CD4-positive, alpha-beta T cell treated with Interleukin-10 for 1 hour (primary cell): ENCODE measurements at regions not wholly inside any gene's neighbourhood (a gene's known extent, or its start where the extent isn't known, plus 50 kb on each side); places are given as distances from the start of the nearest gene placed in this dataset.

ENCODE experiments used
- DNase-seq: peaks from one replicate; pipeline ENCODE4 v3.0.0-alpha.2; 2020

DNA sequence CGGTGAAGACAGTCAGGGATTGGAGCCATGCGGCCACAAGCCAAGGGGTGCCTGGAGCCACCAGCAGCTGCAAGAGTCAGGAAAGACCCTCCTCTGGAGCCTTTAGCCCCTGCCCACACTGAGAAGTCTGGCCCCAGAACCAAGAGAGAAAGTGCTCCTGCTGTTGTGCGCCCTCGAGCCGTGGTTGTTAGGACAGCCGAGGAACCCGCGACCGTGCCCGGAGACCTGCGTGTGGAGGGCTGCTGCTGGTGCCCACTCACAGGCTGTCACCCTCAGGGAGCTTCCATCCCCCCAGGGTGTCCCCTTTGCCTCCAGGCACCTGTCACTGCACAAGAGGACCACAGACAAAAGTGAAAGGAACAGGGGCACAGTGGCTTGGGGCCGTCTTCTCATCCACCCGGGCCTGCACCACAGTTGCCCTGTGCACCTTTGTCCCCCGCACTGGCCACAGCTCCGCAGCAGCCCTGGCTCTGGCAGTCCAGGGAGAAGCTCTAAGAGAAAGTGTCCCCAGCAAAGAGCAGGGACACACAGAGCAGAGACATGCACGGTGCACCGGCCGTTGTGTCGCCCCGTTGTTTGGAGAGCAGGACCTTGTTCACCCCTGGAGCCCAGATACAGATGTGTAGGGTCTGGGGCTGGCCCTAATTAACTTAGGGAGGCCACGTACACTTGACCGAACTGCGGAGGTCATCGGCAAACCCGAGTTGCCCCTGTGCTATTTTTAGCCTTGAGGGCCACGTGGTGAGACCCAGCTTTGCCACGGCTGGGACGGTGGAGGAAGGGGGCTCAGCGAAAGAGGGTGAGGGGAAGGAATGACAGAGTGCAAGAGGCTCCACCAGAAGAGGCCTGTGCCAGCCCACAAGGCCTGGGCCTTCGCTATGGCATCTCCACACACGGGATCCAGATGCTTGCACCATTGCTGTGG lies 329.2 kb downstream of the C16orf95 start:
- DNase-seq, result no peak

DNA sequence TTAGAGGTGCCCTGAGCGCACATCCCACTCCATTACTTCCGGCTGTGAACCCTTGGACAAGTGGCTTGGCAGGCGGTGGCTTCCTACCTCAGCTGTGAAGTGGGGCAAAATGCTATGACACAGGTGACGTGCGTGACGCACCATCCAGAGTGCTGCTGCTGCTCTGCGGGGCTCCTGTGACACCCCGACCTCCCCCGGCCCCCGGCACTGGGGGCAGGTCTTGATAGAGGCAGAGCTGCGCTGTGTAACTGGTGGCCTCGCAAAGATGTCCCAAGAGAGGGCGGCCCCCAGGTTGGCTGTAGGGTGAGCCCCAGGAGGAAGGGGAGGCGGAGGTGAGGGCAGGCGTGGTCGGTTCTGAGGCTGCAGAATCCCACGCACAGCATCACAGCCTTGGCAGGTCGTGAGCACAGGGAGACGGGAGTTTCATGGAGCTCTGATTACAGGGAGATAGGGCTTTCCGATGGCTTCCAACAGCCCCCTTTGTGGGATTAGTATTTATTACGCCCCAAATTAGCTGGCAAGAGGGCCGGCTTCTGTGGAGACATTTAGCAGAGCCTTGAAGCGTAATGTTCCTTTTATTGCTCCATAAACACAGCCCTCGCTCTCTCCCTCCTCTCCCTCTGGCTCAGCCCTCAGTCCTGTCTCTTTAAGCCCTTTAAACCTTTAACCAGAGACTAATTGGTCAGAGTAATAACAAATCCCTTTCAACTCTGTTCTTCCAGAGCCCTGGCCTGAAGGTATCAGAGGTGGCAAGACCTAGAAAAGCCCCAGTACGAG lies 328.1 kb downstream of the C16orf95 start:
- no peak for DNase-seq

DNA sequence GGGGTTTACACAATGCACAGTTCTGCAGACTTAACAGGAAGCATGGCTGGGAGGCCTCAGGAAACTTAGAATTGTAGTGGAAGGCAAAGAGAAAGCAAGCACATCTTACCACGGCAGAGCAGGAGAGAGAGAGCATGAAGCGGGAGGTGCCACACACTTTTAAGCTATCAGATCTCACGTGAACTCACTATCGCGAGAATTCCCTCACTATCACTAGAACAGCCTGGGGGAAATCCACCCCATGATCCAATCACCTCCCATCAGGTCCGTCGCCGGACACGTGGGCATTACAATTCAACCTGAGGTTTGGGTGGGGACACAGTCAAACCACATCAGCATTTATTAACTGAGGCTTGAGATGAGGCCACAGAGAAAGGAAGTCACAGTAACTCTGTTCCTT lies 326.7 kb downstream of the C16orf95 start:
- DNase-seq, result no peak

DNA sequence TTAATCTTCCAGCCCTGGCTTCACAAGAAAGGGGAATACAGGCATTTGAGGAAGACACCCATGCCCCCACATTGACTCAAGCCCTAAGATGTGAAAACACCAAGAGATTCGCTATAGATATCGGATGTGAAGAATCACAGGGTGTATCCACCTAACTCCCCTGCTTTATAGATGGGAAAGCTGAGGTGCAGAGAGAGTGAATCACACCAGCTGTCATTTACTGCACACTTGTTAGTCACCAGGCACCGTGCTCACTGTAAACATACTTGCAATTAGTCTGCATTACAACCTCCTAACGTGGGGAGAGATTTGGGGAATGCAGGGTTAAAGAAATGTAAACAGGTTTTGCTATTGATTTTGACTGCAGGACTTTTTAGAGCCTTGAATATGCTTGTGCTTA lies 325.5 kb downstream of the C16orf95 start:
- DNase-seq, result no peak

DNA sequence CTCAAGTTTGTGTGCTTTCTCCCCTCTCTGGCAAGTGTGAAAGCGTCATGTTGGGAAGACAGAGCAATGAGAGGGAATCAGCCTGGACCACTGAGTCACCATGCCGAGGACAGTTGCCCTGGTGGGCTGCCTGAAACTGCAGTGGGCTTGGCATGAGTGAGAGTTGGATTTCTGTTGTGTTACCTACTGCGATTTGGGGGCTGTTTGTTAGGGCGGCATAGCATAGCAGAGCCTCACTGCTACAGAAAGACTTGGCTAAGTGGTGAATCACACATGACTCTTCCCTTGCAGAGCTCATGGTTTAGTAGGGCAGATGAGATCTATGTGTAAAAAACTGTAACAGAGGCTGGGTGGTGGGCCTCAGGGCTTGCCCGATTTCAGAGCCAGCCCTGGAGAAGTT lies 324.6 kb downstream of the C16orf95 start:
- no peak for DNase-seq

DNA sequence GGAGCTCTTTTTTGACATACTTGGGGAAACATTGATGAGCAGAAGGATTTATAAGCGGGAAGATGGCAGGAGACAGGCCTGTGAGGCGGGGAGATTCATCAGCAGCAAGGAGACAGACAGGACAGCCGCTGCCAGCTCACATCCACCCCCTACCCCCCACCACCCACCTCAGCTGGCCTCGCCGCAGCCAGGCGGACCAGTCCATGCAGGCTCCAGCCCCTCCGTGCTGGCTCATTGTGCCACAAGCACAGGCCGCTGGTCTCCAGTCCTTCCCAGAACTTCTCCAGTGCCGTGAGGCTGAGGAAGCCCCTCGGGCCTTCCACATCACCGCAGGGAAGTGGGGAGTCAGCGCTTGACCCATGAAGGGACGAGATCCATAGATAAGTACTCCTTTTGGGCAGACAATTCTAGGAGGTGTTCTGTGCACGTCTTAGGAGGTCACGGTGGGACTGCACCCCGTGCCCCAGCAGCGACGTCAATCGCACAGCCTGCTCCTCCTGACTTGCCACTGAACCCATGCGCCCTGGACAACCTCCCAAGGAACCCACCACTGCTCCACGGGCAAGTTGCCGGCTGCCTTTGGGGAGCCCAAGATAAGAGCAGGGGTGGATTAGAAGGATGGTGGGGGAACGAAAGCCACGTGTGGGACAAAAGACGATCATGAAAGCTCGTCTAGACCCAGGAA lies 323.6 kb downstream of the C16orf95 start:
- DNase-seq, result no peak

DNA sequence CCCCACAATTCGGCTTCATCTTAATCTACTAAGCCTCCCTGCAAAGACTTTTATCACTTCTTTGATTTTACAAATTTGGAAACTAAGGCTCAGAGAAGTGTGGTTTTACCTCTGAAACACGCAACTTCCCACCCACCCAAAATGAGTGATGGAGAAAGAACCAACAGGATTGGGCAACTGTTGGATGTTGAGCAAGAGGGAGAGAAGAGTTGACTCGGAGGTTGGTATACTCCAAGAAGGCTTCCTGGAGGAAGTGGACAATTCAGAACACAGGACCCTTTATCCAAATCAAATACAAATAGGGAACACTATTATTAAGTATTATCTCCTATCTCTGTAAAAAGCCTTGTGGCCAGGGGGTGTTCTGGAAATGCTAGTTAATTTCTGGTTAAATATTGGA lies 323.0 kb downstream of the C16orf95 start:
- no peak for DNase-seq

DNA sequence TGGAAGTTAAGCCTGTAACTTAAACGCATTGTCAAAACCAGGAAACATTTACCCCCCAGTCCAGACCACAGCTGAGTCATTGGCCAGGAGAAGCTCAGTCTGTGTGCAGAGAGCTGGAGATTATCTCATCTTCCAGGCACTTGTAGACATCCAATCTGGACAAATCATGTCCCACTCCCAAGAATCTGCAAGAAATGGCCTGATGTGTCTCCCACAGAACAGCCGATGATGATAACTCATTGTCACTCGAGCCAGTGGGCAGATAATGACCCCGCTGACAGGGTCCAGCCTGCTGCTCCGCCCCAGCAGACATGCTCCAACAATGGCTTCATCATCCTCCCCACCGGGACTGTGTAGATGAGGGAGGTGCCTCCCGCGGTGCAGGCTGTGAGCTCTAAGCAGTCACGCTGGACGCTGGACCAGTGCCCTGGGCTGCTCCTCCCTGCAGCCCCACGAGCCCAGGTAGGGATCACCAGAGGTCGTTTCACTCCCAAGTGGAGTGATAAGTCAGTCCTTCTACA lies 322.5 kb downstream of the C16orf95 start:
- DNase-seq, result no peak

DNA sequence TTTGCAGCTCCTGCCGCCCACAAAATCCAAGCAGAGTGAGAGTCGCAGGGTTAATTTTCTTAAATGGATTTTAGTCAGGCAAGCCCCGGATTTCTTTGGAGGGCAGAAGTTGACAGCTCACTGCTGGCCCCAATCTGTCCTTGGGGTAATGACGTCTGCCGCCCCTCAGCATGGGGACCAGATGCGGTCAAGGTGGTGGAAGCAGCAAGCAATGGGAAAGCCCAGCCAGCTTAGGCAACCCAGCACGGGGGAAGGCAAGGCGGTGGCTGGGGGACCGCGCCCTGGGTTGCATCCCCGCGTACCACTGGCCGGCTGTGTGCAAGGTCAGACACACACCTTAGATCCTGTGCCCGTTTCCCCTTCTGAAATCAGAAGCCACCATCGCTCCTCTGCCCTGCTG lies 321.7 kb downstream of the C16orf95 start:
- DNase-seq, result no peak

DNA sequence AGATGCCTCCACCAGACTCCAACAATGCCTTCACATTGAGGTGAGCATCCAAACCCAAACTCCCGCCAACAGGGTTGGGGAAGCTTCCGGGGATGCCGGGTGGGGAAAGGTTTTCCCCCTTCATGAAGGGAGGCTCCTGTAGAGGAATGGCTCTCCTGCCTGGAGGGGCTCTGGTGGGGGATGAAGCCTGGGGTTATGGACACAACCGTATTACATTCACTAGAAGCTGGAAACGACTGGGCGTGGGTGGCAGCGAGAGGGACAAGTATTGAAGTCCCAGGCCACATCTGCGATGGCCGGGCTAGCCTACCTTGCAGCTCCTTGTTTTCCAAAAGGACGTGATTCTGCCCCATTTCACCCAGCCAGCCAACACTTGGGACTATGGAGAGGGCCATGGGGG lies 321.1 kb downstream of the C16orf95 start:
- no peak for DNase-seq

DNA sequence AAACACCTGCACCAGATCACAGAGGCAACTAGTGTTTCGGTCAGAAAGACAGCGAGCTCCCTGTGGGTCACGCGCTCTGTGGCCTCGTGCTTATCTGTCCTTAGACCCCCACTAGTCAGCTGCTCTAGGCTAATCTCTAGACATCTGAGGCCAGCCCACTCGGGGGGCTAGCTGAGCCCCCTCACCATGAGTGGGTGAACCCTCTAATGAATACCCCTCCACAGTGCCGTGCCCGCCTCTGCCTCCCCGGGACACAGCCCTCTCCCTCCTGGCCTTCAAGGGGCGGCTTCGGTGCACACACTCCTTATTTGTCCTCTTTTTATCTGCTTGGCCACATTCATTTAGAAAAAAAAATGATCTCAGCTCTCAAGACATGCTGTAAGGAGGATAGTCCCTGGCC lies 320.1 kb downstream of the C16orf95 start:
- DNase-seq, result no peak

DNA sequence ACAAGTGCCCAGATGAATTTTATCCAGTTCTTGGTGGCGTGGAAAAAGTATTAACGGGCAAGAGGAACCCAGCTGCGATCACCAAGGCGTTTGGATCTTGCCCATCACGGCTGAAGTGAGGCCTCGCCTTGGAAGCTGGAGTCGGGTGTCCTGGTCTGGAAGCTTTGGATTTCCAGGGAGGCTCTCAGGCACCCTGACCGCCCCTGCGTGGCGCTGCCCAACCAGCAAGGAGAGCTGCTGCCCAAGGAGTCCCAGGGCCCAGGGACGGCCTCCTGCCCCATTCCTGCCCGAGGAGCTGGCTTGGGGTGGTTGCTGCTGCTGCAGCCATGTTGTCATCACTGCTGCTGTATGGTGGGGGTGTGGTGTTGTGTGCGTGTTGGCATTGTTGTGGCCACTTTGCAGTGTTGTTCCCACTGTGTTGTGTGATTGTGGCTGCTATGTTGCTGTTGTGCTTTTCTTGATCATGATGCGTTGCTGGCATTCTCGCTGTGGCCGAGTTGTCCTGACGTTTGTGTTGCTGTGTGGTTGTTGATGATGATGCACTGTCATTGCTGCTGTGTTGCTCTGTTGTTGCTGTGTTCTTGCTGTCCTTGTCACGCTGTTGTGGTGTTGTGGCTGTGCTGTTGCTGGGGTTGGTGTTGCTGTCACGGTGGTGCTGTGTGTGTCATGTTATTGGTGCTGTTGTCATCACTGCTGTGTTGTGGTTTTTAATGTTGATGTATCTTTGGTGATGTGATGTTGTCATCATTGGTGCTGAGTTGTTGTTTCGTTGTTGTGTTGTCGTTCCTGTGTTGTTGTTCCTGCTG lies 318.8 kb downstream of the C16orf95 start:
- no peak for DNase-seq

DNA sequence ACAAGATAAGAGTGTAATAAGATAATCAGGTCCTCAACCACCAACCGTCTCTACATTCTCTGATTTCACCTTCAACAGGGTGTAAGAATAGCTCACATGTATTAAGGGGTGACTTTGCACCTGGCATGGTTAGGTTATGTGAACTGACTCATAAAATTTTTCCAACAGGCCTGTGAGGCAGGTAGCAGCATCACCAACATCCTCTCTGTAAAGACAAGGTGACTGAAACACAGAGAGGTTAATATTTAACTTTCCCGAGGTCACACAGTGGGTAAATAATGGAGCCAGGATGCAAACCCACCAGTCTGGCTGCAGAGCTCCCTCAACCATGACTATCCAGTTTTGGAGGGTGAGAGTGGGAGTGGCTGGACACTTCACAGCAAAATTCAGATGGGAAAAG lies 317.2 kb downstream of the C16orf95 start:
- no peak for DNase-seq

DNA sequence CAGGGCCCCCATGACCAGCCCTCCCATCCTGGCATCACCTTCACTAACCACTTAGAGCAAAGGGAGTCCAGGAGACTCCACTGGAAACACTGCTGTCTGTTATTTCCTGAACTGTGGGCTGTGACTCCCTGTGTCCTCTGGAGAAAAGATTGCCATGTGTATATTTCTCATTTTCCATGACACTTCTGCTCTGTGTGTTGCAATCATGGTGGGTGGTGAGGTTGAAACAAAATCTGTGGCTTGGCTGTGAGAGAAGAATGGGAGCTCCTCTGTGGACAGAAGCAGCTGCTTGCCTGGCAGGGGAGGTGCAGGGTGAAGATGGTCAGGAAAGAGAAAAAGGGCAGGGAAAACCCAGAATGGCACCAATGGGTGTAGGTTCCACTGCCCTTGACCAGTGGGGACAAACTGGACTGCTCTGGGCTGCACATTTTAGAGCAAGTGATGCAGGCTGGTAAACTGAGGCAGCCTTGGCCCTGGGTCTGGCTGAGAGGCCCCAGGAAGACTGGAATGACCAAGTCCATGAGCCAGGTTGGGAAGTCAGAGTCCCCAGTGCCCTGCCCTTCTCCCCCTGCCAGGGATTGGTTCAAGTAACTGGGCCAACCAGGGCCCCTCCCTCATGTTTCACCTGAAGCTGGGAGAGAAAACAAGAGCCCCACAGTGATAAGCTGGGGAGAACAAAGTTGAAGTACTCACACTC lies 314.3 kb downstream of the C16orf95 start:
- DNase-seq, result no peak

DNA sequence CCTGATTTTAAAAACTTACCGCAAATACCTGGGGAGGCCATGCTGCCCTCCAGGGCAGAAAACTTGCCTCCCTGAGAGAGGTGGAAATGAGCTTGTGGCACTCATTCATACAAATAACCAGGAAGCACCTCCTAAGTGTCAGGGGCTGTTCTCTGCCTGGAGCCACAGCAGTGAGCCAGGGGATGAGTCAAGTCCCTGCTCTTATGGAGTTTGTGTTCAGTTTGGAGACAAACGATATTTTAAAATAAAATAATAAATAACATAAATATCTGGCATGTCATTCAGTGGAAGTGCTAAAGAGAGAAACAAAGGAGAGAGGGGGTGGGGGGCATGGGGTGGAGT lies 313.8 kb downstream of the C16orf95 start:
- no peak for DNase-seq

DNA sequence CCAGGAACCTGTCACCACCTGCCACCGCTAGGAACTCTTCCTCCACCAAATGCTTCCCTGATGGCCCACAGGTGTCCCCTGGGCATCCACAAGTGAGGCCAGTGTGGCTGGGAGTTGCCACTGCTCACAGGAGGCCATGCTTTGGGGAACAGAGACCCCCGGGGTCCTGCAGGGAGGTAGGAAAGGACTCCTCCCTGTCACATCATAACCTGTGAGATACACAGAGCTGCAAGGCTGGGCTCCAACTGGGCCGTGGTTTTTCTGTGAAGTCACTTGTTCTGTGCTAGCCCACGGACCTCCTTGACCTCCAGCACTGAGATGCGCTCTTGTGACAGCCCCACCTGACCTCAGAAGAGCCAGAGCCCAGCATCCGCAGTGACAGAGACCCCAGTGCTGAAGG lies 311.2 kb downstream of the C16orf95 start:
- DNase-seq, result no peak

DNA sequence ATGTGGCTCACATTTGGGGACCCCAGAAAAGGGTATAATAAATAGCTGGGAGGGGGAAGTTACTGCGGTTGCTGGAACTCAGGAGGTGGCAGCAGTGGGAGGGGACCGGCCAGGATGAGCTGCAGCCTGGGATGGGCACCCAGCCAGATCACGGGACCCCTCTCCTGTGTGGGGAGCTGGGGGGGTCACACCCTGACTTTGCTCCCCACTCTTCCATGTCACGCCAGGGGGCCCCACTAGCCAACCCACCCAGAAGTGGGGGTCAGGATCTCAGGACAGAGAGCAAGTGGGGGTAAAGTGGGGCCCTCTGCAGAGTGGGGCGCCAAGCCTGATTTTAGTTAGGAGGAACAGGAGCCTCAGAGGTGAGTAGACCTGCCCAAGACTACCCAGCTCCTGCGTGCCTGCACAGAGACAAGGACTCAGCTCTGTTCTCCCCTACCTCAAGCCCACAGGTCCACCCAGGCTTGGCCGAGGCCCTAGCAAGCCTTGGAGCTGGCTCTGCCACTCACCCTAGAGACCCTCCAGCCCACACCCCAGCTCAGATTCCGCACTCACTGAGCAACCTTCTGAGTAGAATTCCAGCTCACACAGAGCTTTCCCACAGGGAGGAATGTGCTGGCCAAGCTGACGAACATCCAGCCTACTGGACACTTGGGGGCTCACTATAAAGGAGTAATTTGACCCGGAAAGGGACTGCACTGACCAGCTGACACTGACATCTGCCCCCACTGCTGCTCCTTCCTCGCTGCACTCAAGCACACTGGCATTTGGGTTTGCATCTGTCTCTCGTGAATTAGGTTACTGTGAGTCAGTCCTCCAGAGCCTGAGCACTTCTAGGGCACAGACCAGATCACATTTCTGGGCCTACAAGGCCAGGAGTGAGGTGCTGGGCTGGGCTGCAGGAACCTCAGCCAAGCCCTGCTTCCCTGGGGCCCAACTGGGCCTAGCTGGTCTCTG lies 310.1 kb downstream of the C16orf95 start:
- DNase-seq, result no peak

DNA sequence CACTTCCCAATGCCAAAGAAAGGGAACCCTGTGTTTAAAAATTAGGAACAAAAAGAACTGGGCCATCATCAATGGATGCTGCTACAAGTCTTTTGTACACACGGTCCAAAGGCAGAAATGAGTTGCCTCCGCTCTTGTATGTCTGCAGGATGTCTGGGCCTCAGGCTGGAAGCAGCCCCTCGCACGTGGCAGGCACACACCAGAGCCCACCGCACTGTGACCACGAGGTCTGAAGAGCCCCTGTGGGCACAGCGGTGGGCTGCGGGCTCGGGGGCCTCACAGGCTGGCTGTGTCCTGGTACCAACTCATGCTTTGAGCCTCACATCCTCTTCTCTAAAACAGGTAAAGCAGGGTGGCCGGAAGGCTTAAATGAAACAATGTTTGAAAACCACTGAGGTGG lies 309.3 kb downstream of the C16orf95 start:
- no peak for DNase-seq

DNA sequence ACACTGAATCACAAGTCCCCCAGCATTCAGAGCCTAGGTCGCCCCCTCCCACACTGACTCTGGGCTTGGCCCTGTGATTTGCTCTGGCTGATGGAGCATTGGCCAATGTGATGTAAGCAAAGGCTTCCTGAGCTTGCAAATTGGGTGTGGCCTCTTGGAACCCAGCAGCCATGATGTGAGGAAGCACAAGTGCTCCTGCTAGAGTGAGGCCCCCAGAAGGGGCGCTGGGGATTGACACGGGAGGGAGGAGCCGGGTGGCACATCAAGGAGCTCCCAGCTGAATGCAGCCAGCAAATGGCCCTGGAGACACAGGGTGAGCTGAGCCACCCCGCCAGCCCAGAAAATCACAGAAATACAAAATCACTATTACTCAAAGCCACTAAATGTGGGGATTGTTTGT lies 308.5 kb downstream of the C16orf95 start:
- no peak for DNase-seq
